HFF-Myc (cell line): ENCODE measurements at regions not wholly inside any gene's neighbourhood (a gene's known extent, or its start where the extent isn't known, plus 50 kb on each side); places are given as distances from the start of the nearest gene placed in this dataset.

Source experiments
- DNase-seq: peaks from one replicate; pipeline ENCODE4 v3.0.0-alpha.2; 2011; ENCODE audit warnings: low read depth; ENCODE audit errors: extremely low read depth
- H3K4me3 ChIP-seq: replicated peaks from 2 replicates; pipeline ENCODE4 v1.5.1; 2011; ENCODE audit warnings: low read depth, mild to moderate bottlenecking, control low read depth, low read length
- TF ChIP-seq, protein P1 (sequence below): IDR thresholded peaks from 2 replicates; pipeline ENCODE4 v1.5.1; 2012; ENCODE audit warnings: mild to moderate bottlenecking, low read depth, low read length, control low read depth; ENCODE audit errors: missing control alignments

DNA sequence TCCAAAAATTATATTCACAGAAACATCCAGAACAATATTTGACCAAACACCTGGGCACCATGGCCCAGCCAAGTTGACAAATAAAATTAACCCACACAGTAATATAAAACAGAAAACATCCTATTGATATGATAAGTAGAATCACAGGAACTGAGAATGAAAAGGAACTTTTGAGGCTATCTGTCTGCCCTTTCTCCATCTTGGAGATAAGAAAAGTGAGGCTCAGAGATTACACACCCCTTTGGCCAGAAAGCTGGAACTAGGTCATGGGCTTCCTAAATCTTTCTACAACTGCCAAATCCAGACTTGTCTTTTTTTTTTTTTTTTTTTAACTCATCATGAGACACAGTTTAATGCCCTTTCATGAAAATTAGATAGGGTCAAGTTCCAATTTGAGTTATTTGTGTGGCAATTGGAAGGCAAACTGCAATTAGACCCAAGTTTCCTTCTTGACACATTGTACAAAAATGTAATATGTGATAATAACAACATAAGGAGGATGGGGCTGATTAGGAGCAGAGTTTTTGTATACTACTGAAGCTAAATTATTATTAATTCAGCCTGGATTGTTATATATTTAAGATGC is 137.2 kb downstream of the RPL22L1 start:
- no peak for DNase-seq
- TF ChIP-seq, protein P1, sequence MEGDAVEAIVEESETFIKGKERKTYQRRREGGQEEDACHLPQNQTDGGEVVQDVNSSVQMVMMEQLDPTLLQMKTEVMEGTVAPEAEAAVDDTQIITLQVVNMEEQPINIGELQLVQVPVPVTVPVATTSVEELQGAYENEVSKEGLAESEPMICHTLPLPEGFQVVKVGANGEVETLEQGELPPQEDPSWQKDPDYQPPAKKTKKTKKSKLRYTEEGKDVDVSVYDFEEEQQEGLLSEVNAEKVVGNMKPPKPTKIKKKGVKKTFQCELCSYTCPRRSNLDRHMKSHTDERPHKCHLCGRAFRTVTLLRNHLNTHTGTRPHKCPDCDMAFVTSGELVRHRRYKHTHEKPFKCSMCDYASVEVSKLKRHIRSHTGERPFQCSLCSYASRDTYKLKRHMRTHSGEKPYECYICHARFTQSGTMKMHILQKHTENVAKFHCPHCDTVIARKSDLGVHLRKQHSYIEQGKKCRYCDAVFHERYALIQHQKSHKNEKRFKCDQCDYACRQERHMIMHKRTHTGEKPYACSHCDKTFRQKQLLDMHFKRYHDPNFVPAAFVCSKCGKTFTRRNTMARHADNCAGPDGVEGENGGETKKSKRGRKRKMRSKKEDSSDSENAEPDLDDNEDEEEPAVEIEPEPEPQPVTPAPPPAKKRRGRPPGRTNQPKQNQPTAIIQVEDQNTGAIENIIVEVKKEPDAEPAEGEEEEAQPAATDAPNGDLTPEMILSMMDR, result no peak
- H3K4me3 ChIP-seq, result no peak overlapping the region

DNA sequence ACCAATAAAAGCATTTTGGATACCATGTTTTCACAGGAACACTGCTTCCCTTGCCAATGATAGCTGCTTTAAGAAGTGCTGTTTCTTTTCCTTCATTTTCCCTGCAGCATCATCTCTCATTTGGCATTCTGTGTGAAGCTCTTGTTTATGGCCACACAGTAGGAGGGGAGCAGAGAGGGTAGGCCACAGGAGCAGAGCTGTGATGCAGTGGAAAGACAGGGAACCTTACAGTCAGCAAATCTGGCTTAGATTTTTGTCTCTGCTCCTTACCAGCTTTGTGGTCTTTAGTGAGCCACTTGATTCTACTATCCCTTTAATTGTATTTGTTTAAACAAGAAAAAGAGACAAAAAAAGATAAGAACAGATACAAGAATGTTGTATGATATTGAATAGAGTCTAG is 138.7 kb downstream of the RPL22L1 start:
- H3K4me3 ChIP-seq, result no peak overlapping the region
- TF ChIP-seq, protein P1, result no peak
- no peak for DNase-seq

DNA sequence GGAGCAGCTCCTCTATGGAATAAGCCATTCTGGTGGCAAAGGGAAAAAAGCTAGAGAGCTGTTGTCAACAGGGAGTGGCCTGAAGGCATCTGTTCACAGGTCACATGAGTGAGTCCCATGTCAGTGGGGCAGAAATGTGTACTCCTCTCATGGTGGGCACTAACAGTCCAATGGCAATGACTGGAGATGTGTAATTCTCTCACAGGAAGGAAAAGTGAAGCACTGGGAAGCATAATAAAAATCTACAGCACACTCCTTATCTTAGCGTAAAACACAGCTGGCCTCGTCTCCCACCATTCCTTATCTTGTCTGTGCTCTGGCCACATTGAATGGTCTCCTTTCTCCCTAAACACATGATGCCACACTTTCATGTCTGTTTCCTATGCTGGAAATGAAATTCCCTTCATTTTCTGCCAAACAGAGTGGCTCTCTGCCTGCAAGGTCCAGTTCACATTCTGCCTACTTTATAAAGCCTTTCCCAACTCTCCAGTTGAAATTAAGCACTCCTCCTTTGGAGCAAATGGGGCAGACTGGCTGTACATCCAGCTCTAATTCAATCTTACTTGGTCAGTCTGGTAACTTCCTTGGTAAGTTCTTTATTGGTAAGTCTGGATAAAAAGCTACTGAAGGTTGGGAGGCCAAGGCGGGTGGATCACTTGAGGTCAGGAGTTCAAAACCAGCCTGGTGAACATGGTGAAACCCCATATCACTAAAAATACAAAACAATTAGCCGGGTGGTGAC is 139.8 kb downstream of the RPL22L1 start:
- no peak for DNase-seq
- H3K4me3 ChIP-seq, result no peak overlapping the region
- TF ChIP-seq, protein P1, result no peak

DNA sequence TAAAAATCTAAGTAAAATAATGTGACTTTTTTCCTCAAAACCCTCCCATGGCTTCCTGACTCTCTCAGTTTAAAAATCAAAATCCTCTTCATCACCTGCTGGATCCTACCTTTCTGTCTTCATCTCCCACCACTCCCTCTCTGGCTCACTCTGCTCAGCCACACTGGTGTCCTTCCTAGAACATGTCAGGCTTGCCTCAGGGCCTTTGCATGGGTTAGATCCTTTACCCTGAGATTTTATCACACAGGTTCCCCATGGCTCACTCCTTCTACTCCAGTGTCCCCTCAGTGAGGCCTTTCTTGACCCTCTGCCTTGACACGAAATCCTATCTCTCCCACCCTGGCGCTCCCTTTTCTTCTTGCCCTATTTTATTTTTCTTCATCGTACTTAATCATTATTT is 141.8 kb downstream of the RPL22L1 start:
- H3K4me3 ChIP-seq, result no peak overlapping the region
- TF ChIP-seq, protein P1, result no peak
- no peak for DNase-seq

GRCh38 chr3:170727754-170728153 is 141.9 kb upstream of the SLC7A14 start:
- no peak for DNase-seq
- no peak overlapping the region for H3K4me3 ChIP-seq
- TF ChIP-seq, protein P1, result no peak

DNA sequence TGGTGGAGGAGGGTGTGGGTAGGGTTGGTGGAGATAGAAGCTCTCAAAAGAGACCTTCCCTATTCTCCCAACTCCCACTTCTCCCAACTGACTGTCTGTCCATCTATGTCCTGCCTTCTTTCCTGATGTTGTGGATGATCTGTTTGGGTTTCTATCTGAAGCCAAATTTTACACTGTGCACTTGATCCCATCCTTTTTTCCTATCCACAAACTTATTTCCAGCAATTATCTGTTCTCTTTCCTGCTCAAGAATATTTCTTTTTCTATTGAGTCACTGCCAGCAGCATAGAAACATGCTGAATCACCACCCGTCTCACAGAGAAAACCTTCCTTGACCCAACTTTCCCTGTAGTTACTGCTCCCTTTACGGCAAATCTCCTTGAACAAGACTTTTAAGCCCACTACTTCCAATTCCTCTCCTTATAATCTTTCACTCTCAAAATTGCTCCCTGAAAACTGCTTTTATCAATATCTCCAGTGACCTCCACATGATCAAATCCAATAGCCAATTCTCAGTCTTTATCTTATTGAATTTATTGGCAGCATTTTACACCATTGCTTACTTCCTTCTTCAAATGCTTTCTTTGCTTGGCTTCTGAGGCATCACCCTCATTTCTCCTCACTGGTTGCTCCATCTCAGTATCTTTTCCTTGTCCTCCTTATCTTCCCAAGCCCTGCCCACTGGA is 141.2 kb upstream of the SLC7A14 start:
- TF ChIP-seq, protein P1, result no peak
- no peak overlapping the region for H3K4me3 ChIP-seq
- no peak for DNase-seq
